Activated CD4-positive, alpha-beta T cell treated with anti-CD3 and anti-CD28 coated beads for 36 hours (primary cell): ENCODE measurements at regions not wholly inside any gene's neighbourhood (a gene's known extent, or its start where the extent isn't known, plus 50 kb on each side); places are given as distances from the start of the nearest gene placed in this dataset.
A peak's percentile ranks its signal among the peaks of the same experiment; 100 is the strongest.

Experiments used
- ATAC-seq: fragments of 200-7000 bp; cut with Tn5 transposase; one replicate; pipeline ENCODE4 v1.10.0; 2021; ENCODE audit warnings: mild to moderate bottlenecking, moderate library complexity
- CTCF ChIA-PET: fragments of 350-600 bp; sonication (Branson Sonifier 250); formaldehyde crosslinking; loops from one replicate; lab custom pipeline; 2021; ENCODE audit warnings: antibody characterized with exemption; lab: Charles Lee
- POLR2A ChIA-PET: fragments of 350-600 bp; sonication (Branson Sonifier 250); formaldehyde crosslinking; loops from one replicate; lab custom pipeline; 2021; ENCODE audit warnings: antibody characterized with exemption, inconsistent platforms; lab: Charles Lee
- DNase-seq: peaks from one replicate; pipeline ENCODE4 v3.0.0-alpha.2; 2020
- H3K27ac Mint-ChIP-seq: one replicate; pipeline ENCODE4 v1.8.0; 2021; ENCODE audit warnings: mixed read lengths
- H3K27me3 Mint-ChIP-seq: one replicate; pipeline ENCODE4 v1.8.0; 2021; ENCODE audit warnings: mixed read lengths
- H3K36me3 Mint-ChIP-seq: one replicate; pipeline ENCODE4 v1.8.0; 2021; ENCODE audit warnings: low read depth, mixed read lengths
- H3K4me1 Mint-ChIP-seq: one replicate; pipeline ENCODE4 v1.8.0; 2021; ENCODE audit warnings: mixed read lengths
- H3K4me3 Mint-ChIP-seq: one replicate; pipeline ENCODE4 v1.8.0; 2021; ENCODE audit warnings: mild to moderate bottlenecking, moderate library complexity, mixed read lengths
- H3K9me3 Mint-ChIP-seq: one replicate; pipeline ENCODE4 v1.8.0; 2021; ENCODE audit warnings: low read depth, mixed read lengths
- intact Hi-C, 2 experiments: fragments of 100-400 bp; cut with DNase I in 1 of 2; cut with micrococcal nuclease in 1 of 2; formaldehyde crosslinking; loops; one replicate each; pipeline versions ENCODE4 v1.14.2 to v1.15.1; 2022 to 2024; cut with DNase I, micrococcal nuclease

DNA sequence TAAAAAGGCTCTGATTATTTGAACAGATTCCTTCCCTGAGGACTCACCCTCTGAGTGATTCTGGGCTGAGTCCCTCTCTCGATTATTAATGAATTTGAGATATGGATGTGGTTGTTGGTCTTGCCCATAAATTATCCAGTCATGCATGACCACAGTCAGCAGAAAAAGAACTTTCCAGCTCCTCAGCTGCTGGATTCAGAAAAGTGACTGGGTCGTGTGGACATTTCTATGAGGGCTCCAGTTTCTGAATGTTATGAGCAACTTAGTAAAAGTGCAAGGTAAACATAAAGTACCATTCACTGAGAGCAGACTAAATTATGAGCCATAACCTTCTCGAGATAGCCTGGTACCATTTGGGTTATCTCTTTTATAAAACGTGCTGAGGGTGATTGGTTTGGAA lies 100.1 kb upstream of the CLDN10 start:
- Mint-ChIP-seq H3K9me3 (no peaks in the 10 kb centered on the region), H3K4me1 (peaks cover 18% of the 10 kb centered on the region), H3K36me3 (no peaks in the 10 kb centered on the region), H3K27ac (no peak overlapping the region), H3K27me3 (peaks cover 12% of the 10 kb centered on the region), H3K4me3 (no peak overlapping the region)
- intact Hi-C loops = no loop called here
- ATAC-seq (no peak), DNase-seq (no peak)
- CTCF ChIA-PET = no interaction called here
- POLR2A ChIA-PET = no interaction called here

DNA sequence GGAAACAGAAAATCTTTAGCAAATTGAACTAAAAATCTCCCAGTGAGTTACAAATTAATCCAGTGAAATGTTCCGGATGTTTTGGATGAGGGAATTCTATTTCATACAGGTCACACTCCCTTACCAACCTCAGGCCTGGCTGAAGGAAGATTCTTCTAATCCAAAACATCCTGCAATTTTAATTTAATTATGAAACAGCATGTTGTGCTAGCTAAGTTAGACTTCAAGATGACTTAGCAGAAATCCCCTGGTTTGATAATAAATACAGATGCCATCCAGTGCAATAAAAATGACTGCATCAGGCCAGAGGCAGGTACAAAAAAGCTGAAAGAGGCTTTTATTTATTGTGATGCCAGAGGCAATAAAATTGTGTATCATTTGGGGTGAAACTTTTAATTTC lies 96.7 kb upstream of the CLDN10 start:
- intact Hi-C loops = no loop called here
- H3K27ac Mint-ChIP-seq = no peak overlapping the region
- ChIA-PET CTCF (interaction anchor here (0.7 to 1.3 kb wide), 2 partner anchors 17 to 264 kb away, joined by 3 to 5 read pairs; no protein-coding TSS in a partner anchor), POLR2A (no interaction called here)
- peaks cover 15% of the 10 kb centered on the region for H3K4me1 Mint-ChIP-seq
- no peak overlapping the region for H3K4me3 Mint-ChIP-seq
- H3K9me3 Mint-ChIP-seq = peaks cover 13% of the 10 kb centered on the region
- no peak for DNase-seq
- peaks cover 3% of the 10 kb centered on the region for H3K27me3 Mint-ChIP-seq
- no peak for ATAC-seq
- H3K36me3 Mint-ChIP-seq = no peaks in the 10 kb centered on the region

DNA sequence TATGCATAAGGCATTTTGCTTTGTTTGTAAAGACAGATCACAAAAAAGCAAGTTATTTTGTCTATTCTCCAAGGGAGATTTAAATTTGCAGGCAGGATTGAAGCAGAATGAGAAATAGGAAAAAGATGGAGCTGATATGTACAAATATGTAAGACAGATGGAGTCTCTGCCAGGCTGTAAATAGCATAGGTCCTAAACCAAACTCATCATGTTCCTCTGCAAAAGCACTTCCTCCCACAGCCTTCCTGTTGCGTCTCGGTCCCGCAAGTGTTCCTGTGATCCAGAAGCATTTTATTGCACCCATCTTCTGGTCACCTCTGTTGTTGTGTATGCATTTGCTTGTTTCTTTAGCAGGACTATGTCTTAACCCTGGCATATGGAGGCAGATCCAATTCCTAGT lies 95.7 kb upstream of the CLDN10 start:
- H3K27ac Mint-ChIP-seq = no peak overlapping the region
- peaks cover 15% of the 10 kb centered on the region for H3K4me1 Mint-ChIP-seq
- ChIA-PET CTCF (interaction anchor here (0.7 to 1.5 kb wide), 2 partner anchors 52 to 56 kb away, joined by 3 read pairs; no protein-coding TSS in a partner anchor), POLR2A (no interaction called here)
- no peak for DNase-seq
- H3K4me3 Mint-ChIP-seq = no peak overlapping the region
- H3K27me3 Mint-ChIP-seq = peaks cover 3% of the 10 kb centered on the region
- intact Hi-C loops = no loop called here
- no peak for ATAC-seq
- H3K9me3 Mint-ChIP-seq = peaks cover 13% of the 10 kb centered on the region
- H3K36me3 Mint-ChIP-seq = no peaks in the 10 kb centered on the region

DNA sequence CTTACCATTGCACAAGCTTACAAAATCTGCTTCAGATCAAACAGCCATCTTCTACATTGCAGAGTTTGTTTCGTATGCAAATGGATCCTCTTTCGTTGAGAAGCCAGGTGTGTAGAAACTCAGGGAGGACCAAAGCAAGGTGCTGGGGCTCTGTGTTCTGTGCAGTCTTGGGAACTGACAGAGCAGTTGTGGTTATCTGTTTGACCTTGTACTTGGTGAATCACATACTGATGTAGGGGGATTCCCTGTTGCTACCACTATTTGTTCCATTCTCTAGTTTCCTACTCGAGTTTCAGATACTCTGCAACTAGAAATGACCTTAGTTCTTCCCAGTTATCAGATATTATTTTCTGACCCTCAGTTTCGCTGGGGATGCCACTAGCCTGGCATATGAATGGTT lies 95.2 kb upstream of the CLDN10 start:
- ATAC-seq (peak; percentile 91), DNase-seq (peak; percentile 18)
- no peak overlapping the region for H3K4me3 Mint-ChIP-seq
- H3K4me1 Mint-ChIP-seq = peaks cover 15% of the 10 kb centered on the region
- H3K27ac Mint-ChIP-seq = no peak overlapping the region
- H3K9me3 Mint-ChIP-seq = peaks cover 13% of the 10 kb centered on the region
- peaks cover 3% of the 10 kb centered on the region for H3K27me3 Mint-ChIP-seq
- intact Hi-C loops = no loop called here
- ChIA-PET POLR2A (no interaction called here), CTCF (interaction anchor here (0.7 to 1.5 kb wide), 2 partner anchors 53 to 57 kb away, joined by 3 read pairs; no protein-coding TSS in a partner anchor)
- H3K36me3 Mint-ChIP-seq = no peaks in the 10 kb centered on the region

DNA sequence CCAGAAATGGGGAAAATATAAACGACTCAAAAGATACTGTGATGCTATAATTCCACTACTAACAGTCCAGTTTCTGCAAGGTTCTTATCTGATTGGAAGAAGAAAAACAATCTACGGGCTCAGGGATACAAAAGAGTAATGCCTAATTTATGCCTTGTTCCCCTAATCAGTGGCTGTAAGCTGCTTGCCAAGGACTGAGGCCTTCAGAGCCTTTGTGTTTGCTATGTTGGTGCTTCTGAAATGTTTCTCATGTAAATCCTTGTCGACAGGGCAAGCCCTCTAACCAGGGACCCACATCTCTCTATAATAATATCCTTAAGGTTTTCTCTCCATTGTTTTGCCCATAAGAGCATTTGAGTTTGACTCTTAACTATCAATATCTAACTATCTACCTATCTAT lies 89.7 kb upstream of the CLDN10 start:
- DNase-seq = no peak
- H3K4me1 Mint-ChIP-seq = no peaks in the 10 kb centered on the region
- CTCF ChIA-PET = no interaction called here
- no peaks in the 10 kb centered on the region for H3K36me3 Mint-ChIP-seq
- intact Hi-C loops = no loop called here
- no peak overlapping the region for H3K4me3 Mint-ChIP-seq
- H3K27ac Mint-ChIP-seq = no peak overlapping the region
- no peaks in the 10 kb centered on the region for H3K27me3 Mint-ChIP-seq
- POLR2A ChIA-PET = no interaction called here
- no peak for ATAC-seq
- peaks cover 13% of the 10 kb centered on the region for H3K9me3 Mint-ChIP-seq

DNA sequence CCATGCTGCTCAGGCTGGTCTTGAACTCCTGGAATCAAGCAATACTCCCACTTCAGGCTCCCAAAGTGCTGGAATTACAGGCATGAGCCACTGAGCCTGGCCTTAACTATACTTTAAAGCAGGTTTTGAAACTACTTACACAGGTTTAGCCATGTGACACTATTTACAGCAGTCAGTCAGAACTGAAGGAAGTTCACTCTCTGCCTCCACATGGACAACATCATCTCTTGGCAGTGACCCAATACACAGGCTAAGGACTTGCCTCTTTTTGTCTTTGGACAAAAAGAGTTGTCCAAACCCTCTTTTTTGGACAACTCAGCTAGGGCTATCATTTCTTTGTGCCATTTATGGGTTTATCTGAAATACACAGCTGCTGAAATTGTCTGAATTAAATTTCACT lies 89.0 kb upstream of the CLDN10 start:
- Mint-ChIP-seq H3K4me3 (no peak overlapping the region), H3K9me3 (peaks cover 13% of the 10 kb centered on the region), H3K27ac (no peak overlapping the region), H3K27me3 (no peaks in the 10 kb centered on the region), H3K4me1 (no peaks in the 10 kb centered on the region), H3K36me3 (no peaks in the 10 kb centered on the region)
- ChIA-PET POLR2A (no interaction called here), CTCF (no interaction called here)
- ATAC-seq (no peak), DNase-seq (no peak)
- intact Hi-C loops = no loop called here

DNA sequence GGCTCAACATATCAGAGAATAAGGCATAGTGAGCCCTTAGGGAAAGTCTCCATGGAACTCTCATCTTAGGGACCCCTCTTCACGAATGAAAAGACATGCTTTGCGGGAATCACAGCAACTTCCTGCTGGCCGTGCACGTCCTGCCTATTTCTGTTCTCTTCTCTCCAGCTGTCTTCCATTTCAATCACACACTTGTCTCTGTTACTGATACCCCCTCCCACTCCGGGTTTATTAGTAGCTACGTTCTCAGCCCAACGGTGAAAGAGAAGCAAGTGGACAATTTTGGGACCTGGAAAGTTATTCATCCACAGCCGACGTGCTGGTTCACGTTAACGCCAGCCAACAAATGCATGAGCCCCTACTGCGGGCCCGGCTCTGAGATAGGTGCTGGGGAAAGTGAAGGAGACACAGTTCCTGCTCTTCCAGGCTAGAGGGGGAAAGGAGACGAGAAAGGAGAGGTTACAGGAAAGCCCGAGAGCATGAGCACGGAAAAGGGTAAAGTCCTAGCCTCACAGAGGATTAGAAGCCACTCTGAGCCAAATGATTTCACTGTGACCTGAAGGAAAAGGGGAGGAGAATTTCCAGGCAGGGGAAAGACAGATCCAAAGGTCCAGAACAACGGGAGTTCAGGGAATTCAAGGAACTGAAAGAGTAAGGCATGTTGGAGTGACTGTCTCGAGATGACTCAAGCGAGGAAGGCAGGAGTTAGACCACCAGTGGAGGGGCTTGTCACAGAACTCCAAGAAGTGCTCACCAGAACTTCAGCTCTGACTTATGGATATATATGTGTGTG lies 81.8 kb upstream of the CLDN10 start:
- intact Hi-C loops = no loop called here
- Mint-ChIP-seq H3K4me1 (no peaks in the 10 kb centered on the region), H3K9me3 (no peaks in the 10 kb centered on the region), H3K27ac (no peak overlapping the region), H3K4me3 (no peak overlapping the region), H3K27me3 (no peaks in the 10 kb centered on the region), H3K36me3 (no peaks in the 10 kb centered on the region)
- DNase-seq (no peak), ATAC-seq (no peak)
- CTCF ChIA-PET = interaction anchor here (0.5 to 0.6 kb wide), 2 partner anchors 13 to 530 kb away, joined by 3 read pairs; no protein-coding TSS in a partner anchor
- POLR2A ChIA-PET = no interaction called here

DNA sequence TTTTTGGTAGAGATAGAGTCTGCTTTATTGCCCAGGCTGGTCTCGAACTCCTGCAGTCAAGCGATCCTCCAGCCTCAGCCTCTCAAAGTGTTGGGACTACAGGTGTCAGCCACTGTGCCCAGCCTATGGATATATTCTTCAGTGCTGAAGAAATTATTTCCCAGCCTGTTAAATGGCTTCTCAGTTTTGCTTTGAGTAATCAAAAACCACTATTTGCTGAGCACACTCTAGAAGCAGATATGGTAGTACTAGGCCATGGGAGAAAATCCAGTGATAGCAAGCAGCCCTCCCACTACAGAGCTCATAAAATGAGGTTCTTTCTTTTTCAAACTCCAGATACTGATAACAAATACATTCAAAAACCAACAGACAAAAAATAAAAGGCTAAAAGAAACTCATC lies 80.6 kb upstream of the CLDN10 start:
- intact Hi-C loops = no loop called here
- ChIA-PET POLR2A (no interaction called here), CTCF (interaction anchor here (1.1 to 1.6 kb wide), 2 partner anchors 17 to 67 kb away, joined by 3 to 5 read pairs; no protein-coding TSS in a partner anchor)

DNA sequence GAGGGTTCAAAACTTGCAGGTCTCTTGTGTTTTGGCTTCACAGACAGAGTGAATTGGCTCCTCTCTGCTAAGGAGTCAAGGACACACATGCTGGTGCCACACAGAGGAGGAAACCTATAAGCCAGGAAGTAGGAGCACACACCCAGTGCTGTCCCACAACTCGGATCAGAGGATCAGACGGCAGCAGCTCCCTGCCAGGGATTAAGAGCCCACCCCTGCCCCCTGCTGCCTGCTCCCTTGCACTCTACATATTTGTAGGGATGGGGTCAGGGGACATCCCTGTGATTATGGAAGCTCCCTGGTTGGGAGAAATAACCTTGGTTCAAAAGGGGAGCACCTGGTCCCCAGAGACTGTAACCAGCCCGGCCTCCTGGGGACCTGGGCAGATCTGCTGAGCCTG lies 77.5 kb upstream of the CLDN10 start:
- H3K9me3 Mint-ChIP-seq = no peaks in the 10 kb centered on the region
- H3K4me3 Mint-ChIP-seq = no peak overlapping the region
- H3K27me3 Mint-ChIP-seq = no peaks in the 10 kb centered on the region
- intact Hi-C loops = loop anchor here (5.0 kb wide), 4 partner anchors 73 to 813 kb away; no protein-coding TSS in a partner anchor
- H3K4me1 Mint-ChIP-seq = peaks cover 6% of the 10 kb centered on the region
- H3K27ac Mint-ChIP-seq = no peak overlapping the region
- ATAC-seq (no peak), DNase-seq (no peak)
- H3K36me3 Mint-ChIP-seq = no peaks in the 10 kb centered on the region
- CTCF ChIA-PET = no interaction called here
- POLR2A ChIA-PET = no interaction called here

More for the DNA sequence above, 80.6 kb upstream of the CLDN10 start:
- no peaks in the 10 kb centered on the region for H3K27me3 Mint-ChIP-seq
- H3K4me3 Mint-ChIP-seq = no peak overlapping the region
- no peak for ATAC-seq
- no peak for DNase-seq
- no peak overlapping the region for H3K27ac Mint-ChIP-seq
- no peaks in the 10 kb centered on the region for H3K9me3 Mint-ChIP-seq
- no peaks in the 10 kb centered on the region for H3K4me1 Mint-ChIP-seq
- no peaks in the 10 kb centered on the region for H3K36me3 Mint-ChIP-seq

DNA sequence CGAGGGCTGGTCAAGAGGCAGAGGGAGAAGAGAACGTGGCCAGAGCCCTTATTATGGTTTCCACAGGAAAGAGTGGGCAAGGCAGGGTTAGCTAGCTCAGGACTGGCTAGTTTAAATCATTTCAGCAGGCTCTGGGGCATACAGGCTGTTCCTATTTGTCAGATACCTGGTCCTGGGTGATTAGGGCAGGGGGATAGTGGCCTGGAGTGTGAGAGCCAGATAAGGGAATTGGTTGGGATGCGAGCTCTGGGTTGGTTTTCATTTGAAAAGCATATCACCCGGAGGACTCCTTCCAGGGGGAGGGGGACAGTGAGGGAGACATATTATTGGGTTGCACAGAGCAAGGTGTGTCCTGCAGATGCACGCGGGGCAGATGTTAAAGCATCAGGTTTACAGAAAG lies 75.3 kb upstream of the CLDN10 start:
- intact Hi-C loops = loop anchor here (5.0 kb wide), 4 partner anchors 75 to 815 kb away; no protein-coding TSS in a partner anchor
- CTCF ChIA-PET = interaction anchor here (1.0 to 1.1 kb wide), 3 partner anchors 9 to 42 kb away, joined by 3 to 4 read pairs (median 3); no protein-coding TSS in a partner anchor
- POLR2A ChIA-PET = no interaction called here
- Mint-ChIP-seq H3K27me3 (no peaks in the 10 kb centered on the region), H3K4me3 (no peak overlapping the region), H3K36me3 (no peaks in the 10 kb centered on the region), H3K27ac (no peak overlapping the region), H3K4me1 (peaks cover 8% of the 10 kb centered on the region), H3K9me3 (no peaks in the 10 kb centered on the region)
- DNase-seq (no peak), ATAC-seq (no peak)

DNA sequence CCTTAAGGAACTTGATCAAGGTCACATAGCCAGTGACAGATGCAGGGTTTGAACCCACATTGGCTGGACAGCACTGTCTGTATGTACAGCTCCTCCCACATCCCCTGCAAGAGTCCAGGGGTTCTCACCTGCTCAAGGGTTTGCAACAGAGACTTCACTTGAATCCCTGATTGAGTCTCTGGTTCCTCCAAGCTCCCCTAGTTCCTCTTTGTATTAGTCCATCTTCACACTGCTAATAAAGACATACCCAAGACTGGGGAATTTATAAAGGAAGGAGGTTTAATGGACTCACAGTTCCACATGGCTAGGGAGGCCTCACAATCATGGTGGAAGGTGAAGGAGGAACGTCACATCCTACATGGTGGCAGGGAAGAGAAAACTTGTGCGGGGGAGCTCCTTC lies 72.8 kb upstream of the CLDN10 start:
- DNase-seq = no peak
- POLR2A ChIA-PET = interaction anchor here (0.6 kb wide), 1 partner anchor 30 kb away, joined by 3 read pairs; no protein-coding TSS in a partner anchor
- ATAC-seq = no peak
- Mint-ChIP-seq H3K4me1 (peaks cover 8% of the 10 kb centered on the region), H3K27me3 (no peaks in the 10 kb centered on the region), H3K36me3 (no peaks in the 10 kb centered on the region), H3K9me3 (no peaks in the 10 kb centered on the region), H3K4me3 (no peak overlapping the region), H3K27ac (no peak overlapping the region)
- CTCF ChIA-PET = interaction anchor here (0.6 to 1.8 kb wide), 8 partner anchors 13 to 288 kb away, joined by 3 to 6 read pairs (median 3); no protein-coding TSS in a partner anchor
- intact Hi-C loops = loop anchor here (1.0 to 5.0 kb wide), 7 partner anchors 75 to 1045 kb away; no protein-coding TSS in a partner anchor
